ENCODE measurements at regions not wholly inside any gene's neighbourhood (a gene's known extent, or its start where the extent isn't known, plus 50 kb on each side); places are given as distances from the start of the nearest gene placed in this dataset.

DNA sequence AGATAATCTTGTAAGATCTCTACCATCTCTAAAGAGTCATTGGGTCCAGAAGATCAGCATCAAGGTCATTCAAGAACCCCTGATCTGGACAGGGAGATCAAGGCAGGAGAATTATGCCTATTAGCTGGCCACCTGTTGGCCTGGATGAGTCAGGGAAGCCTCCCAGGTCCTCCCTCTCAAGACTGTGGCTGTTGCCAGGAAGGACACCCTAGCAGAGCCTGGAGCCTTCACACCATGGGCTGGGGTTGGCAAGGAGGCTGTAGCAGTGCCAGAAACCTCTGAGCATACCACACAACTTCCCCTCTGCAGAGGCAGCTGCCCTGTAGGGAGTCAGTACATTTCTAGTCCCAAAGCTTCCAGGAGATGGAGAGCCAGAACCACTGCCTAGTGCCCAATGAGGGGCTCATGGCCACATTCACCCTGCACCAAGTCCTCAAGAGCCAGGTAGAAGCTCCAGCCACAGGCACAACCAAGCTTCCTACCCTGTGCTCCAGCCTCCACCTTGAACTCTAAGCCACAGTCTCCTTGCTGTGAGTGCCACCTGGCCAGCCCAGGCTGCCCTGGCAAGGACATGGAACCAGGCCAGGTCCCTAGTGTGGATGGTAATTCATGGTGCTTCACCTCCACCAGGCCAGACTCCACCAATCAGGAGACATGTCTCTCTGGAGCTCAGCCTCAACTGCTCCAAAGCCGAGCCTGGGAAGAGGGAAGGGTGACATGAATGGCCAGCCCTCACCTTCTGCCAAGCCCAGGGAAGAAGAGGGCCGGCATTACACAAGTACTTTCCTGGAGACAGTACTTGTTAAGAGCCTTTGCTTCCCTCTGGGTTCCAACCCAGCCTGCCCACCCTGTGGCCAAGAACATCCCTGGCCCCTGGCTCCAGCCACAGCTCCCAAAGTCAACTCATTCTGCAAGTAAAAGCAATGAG is 124.3 kb downstream of the BUD13 start:
- TF ChIP-seq POLR2A (IDR thresholded peaks at IDR 0.05; ENCODE audit: low read length) (no peak), GATA1 (IDR thresholded peaks at IDR 0.05; ENCODE audit: low read depth, low read length) (no peak)

Measured in erythroblast (primary cell).